A673 (cell line): ENCODE measurements at regions not wholly inside any gene's neighbourhood (a gene's known extent, or its start where the extent isn't known, plus 50 kb on each side); places are given as distances from the start of the nearest gene placed in this dataset.

ENCODE experiments used
- CTCF ChIP-seq: fragments of 300-800, 200-600 bp; sonication (generic); conservative IDR thresholded peaks from 2 replicates; pipeline ENCODE4 v1.5.1; 2017; ENCODE audit warnings: low read depth, mild to moderate bottlenecking, antibody characterized with exemption, low read length, moderate library complexity, mixed read lengths
- EZH2 ChIP-seq: fragments of 200-600 bp; sonication (generic); IDR thresholded peaks from 2 replicates; pipeline ENCODE4 v1.6.1; 2017; ENCODE audit warnings: borderline replicate concordance, low read depth, mild to moderate bottlenecking, mixed read lengths, antibody characterized with exemption, low read length; ENCODE audit not compliant: poor library complexity, severe bottlenecking

GRCh38 chr6:105681061-105681460, 278.2 kb upstream of the PREP start:
- no peak for TF ChIP-seq CTCF
- no peak for TF ChIP-seq EZH2
